SHP77 (cell line): ENCODE measurements at regions not wholly inside any gene's neighbourhood (a gene's known extent, or its start where the extent isn't known, plus 50 kb on each side); places are given as distances from the start of the nearest gene placed in this dataset.
"Not testable (repeated sequence)": the region's sequence is repeated elsewhere in the genome, so short reads cannot be mapped to it uniquely, and the experiment has no call there.

Experiments
- DNase-seq, 2 experiments: peaks; one replicate each; lab custom pipeline; 2025; lab: John Stamatoyannopoulos, UW

DNA sequence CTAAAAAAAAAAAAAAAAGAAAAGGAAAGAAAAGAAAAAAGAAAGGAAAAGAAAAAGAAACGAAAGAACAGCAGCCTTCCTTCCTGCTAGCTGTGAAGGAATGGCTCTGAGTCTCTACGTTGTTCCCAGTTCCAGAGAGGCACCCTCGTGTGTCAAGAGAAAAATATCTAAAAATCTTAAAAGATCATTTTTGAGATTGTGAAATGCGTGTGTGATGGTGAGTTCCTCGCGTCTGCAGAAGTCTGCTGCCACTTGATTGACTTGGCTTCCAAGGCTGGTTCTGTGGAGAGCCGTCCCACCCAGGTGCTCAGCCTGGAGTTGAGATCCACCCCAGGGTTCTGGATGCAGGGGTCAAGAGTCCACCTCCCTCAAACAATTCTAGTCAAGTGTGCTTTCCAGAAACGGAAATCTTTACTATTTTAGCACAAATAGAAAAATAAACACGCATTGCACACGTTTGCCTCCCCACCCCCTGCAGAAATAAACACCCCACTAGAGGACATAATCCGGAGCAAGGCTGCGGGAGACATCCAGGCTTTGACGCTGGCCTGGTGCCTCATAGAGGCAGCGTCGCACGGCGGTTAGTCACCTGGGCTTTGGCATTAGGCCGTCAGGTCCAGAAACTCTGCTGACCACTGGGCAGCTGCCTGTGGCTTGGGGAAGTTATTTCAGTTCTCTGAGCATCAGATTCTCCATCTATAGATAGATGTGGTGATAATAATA lies 265.4 kb downstream of the FAM43A start:
- no peak for DNase-seq

DNA sequence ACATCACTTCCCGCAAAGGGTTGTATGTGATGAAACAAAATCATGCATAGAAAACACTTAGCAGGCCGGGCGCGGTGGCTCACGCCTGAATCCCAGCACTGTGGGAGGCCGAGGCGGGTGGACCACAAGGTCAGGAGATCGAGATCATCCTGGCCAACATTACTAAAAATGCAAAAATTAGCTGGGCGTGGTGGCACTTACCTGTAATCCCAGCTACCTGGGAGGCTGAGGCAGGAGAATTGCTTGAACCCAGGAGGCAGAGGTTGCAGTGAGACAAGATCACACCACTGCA lies 265.9 kb downstream of the FAM43A start:
- not testable (repeated sequence) for DNase-seq

DNA sequence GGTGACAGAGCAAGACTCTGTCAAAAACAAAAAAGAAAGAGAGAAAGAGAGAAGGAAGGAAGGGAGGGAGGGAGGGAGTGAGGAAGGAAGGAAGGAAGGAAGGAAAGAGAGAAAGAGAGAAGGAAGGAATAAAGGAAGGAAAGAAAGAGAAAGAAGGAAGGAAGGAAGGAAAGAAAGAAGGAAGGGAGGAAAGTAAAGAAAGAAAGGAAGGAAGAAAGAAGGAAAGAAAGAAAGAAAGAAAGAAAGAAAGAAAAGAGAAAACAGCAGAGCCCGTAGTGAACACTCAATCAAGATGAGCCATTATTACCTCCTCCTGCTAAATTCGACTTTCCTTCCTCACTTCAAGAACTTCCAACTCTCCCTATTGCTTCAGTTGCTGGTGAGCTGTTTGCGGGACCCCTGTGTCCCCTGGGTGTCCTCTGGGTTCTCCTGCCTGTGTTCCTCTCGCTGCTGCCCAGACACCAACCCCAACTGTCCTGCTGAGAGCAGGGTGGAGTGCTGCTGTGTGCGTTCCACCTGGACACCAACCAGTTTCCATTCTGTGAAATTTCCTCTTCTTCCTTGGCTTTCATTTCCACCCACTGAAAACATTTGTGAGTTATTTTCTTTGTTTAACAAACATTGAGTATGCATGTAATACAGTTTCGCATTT lies 266.4 kb downstream of the FAM43A start:
- DNase-seq, result no peak

DNA sequence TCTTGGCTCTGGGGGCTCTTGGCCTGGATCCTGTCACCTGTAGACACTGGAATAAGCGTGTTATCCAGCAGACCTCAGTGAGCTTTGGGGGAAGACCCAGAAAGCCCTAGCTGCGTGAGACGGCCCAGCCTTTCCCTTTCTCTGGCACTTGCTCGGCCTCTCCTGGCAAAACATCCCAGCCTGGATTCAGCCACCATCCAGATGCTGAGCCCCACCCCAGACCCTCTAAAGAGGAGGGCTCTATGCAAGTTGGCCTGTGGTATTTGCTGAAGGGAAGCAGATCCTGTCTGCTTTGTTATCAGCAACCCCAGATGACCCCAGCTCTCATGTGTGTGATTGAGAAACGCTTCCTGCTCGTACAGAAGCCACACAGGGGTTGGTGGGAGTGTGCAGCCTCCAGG lies 267.2 kb downstream of the FAM43A start:
- no peak for DNase-seq

DNA sequence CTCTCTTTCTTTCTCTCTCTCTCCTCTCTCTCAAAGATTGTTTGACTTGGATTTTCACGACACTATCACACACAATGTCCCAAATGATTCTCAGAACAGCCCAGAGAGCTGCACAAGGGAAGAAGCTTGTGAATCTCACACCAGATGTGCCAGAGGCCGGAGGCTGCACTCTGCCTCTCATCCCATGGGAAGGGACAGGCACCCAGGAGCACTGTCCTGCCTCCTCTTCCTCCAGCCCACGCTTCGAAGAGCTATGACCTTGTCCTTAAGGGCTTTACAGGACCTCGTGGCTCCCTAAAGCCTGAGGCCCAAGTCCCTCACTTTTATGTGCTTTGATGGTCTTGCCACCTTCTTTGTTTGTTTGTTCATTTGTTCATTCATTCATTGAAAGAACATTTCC lies 267.6 kb downstream of the FAM43A start:
- no peak for DNase-seq

DNA sequence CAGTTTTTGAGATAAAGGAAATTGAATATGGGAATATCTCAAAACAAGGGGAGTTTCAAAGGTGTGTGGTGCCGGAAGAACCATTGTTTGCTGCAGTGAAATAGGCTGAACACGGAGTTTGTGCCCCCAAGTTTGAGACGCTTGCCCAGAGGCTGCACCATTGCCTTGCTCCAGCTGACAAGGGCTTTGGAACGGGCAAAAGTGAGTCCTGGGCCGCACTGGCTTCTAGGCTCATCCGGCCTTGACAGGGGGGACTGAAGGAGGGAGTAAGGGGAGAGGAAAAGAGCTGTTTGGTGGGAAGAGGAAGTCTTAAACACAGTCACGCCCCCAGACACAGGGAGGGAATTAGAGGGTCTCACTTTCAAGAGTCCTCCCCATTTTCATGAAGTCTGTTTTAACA lies 269.9 kb downstream of the FAM43A start:
- DNase-seq, result no peak

DNA sequence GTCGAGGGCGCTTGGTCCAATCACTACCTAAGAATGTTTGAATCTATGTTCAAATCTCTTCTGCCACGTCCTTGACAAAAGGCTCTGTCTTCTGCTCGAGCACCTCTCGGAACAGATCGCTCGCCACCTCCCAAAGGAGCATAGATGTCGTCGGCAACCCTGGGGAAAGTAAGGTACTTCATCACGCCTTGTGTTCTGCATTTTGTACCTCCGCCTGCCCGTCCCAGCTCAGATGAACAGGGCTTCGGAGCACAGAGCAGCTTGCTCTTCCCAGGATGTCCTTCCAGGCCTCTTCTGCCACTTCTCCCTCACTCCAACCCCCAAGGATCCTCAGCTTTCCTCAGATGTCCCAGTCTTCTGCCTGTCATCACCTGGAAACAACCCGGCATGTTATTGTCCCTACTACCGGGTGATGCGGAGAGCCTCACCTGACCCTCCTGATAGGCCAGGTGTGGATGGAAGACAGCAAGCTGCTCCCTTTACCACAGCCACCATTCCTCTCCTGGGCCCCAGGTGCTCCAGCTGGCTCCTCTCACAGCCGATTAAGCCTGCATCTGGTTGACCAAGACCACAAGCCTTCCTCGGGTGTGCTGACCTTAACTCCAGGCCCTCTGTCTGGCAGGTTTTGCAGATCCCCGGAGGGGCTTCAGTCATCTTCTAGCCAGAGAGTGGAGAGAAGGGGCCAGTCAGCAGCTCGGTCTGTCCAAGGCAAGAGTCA lies 270.5 kb downstream of the FAM43A start:
- no peak for DNase-seq

DNA sequence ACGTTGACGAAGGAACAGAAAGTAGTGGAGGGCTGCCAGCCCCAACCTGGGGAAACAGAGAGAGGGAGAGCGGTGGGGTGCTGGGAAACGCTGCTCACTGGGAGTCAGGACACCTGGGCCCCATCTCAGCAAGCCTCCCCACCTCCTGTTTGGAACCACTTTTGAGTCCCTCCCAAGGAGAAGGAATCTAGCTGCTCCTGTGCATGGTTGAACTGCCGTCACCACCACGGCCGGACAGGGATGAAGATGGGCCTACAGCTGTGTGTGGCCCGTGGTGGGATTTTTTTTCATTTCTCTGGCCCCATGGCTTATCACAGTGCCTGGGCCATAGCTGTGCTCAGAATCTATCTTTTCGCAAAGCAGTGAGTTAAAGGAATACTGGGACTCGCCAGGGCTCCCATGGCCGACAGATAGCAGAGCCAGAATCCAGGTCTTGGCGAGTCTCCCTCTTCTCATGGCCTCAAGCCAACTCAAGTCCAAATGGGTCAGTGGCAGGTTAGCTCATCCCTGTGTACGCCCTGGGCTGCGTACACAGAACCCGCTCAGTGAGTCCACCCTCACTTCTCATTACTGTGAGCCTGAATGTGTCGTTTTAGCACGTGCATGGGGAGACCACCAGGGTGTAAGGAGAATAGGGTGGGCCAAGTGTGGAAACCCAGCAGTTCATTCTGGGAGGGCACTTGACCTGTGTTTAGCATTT lies 271.2 kb downstream of the FAM43A start:
- DNase-seq, result no peak

DNA sequence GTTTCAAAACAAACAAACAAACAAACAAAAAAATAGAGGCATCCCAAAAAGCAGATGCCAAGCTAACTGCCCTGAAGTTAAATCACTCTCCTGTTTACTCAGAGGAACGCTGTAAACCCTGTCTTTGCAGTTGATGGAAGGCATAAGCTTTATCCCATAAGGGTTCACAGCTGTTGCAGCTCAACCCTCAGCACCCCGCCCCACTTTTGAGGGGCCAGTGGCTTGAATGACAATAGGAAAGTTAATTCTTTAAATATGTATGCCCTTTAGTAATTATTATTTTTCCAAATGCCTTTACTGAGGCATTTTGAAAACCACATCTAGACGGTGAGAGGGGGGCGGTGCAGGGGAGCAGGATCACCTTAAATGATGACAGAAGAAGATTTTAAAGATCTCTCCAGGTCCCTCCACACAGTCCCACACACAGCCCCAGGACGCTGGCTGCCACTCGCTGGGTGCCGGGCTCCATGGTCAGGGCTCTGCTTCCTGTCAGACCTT lies 272.1 kb downstream of the FAM43A start:
- no peak for DNase-seq

DNA sequence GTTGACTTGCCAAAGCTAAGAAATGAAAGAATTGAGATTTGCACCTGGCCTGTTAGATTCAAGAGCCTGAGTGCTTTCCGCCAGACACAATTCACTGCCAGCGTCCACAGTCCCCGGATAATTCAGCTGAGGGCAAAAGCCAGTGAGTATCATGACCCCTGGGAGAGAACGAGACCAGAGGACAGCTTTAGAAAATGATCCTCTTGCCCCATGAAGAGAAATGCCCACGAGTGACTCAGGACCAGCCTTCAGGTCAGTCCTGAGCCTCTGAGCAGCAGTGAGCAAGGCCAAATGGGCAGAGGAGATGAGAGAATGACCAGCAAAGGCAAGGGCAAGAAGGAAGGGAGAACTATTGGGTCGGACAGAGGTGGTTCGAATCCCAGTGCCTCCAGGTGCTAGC lies 273.5 kb downstream of the FAM43A start:
- no peak for DNase-seq

DNA sequence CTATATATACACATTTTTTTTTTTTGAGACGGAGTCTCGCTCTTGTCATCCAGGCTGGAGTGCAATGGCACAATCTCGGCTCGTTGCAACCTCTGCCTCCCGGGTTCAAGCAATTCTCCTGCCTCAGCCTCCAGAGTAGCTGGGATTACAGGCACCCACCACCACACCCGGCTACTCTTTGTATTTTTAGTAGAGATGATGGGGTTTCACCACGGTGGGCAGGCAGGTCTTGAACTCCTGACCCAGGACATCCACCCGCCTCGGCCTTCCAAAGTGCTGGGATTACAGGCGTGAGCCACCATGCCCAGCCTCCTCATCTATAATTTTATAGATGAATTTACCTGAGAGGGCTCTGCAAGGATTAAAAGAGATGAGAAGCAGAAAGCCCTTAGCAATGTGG lies 274.0 kb downstream of the FAM43A start:
- not testable (repeated sequence) for DNase-seq

DNA sequence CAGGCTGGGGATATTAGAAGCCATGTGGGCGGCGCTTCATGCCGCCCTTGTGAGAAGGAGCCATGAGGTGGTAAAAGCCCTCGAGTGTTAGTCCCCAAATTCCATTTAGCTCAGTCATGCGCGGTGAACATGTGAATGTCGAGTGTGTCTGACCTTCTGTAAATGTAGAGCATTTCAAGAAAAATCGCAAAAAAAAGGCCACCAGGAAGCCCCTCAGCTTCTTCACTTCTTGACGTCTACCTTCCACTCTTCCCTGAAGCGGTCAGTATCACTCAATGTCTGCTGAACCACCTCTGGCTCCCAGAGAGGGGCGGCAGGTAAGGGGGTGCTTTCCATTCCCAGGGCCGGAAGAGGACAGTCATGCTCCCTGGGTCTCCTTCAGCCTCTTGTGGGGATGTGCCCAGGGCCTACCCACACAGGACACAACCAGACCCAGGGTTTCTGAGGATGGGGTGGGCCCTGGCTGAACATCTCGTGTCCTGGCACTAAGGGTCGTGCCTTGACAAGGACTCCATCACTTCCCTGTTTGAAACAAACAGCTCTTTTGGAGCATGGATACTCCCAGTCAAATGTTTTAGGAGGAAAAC lies 274.9 kb downstream of the FAM43A start:
- DNase-seq, result no peak

DNA sequence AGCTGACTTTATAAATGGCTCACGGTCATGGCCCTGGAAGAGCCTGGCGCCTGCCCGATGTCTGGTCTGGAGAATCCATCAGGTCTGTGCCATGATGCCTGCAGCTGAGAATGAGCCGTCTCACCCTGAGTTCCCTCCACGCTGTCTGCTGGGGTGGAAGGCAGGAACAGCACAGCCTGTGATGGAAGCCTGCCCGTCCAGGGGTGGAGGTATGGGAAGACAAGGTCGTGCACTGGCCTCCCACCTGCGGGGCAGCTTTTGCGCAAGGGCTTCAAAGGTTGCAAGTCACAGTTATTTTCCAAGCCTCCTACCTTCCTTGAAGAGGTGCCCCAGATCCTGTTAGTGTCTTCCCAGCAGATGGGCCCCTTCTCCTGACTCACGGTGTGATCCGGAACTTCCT lies 275.5 kb downstream of the FAM43A start:
- DNase-seq, result no peak

DNA sequence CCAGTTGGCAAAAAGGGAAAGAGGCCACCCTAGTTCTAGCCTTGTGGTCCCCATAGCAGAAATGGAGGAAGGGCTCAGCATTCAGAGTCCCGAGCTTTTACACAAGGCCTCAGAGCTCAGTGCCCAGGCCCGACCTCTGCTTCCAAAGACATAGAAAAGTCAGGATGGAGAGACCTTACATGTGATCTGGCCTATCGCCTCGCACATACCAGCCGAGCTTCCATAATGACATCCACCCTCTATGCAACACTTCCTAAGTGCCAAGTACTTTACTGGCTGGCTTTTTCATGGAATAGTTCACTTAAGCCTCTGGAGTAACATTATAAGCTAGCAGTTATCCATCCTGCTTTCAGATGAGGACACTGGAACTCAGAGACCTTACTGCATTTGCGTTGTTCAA lies 275.9 kb downstream of the FAM43A start:
- DNase-seq, result no peak

DNA sequence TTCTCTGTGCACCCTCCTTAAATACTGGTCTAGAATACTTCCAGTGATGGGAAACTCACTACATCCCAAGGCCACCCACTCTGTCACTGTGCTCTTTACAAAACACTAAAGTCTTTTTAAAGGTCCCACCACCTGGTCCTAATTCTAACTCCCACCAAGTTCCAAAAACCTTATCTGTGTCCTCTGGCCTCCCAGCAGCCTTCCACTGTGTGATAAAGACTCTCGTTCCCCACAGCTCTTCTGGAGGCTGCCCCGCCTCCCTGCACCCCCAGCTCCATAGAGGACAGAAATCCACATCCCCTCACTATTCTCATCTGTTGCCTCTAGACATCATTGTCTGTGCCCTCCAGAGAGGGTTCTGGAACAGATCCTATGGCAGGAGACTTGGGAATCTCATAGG lies 276.4 kb downstream of the FAM43A start:
- DNase-seq, result no peak

DNA sequence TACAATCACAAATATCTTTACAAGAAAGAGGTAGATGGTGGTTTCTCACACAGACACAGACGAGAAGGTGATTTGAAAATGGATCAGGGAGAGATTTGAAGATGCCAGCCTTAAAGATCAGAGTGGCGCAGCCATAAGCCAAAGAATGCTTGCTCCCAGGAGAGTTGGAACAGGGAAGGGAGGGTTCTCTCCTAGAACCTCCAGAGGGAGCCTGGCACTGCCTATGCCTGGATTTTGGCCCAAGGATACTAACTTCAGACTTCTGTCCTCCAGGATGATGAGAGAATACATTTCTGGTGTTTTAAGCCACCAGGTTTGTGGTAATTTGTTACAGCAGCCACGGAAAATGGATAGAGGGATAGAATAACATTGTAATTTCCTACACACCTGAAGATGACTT lies 279.1 kb downstream of the FAM43A start:
- no peak for DNase-seq

DNA sequence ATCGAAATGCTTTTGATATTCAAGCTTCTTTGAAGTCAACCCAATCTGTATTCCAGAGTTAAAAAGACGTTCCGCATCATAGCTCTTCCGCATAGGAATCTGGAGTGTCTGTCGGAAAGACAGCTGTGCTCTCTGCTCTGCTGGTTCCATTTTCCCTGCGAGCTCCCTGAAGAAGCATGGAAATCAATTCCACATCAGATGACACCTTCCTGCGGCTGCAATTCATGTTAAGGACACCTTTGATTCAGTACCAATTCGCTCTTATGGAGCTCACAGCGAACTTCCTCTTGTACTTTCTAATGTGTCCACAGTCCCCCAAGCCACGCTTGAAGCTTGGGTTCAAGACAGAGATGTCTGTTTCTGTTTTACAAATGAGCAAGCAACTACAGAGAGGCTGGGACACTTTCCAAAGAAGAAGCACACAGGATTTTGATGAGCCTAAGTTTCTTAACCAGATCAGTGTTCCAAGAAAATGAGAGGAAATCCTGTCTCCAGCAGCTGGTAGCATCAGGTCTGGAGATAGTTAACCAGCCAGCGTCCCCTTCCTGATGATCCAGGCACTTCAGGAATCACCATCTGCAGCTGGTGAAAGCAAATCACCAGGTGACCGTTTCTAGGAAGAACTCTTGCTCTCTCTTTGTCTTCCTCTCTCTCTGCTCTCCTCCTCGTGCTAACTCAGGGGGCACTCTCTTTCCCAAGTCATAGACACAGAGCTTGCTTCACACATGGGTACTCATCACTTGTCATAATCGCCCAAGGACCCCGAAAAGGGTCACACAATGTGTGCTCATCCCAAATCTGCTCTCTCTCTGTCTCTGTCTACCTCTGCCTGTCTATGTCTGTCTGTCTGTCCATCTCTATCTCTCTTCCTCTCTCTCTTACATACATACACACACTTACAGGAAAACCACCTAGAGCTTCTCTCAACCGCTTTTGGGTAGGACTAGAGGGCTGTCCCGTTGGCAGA lies 281.8 kb downstream of the FAM43A start:
- DNase-seq, result peak in 1 of 2 experiments; percentile 4

DNA sequence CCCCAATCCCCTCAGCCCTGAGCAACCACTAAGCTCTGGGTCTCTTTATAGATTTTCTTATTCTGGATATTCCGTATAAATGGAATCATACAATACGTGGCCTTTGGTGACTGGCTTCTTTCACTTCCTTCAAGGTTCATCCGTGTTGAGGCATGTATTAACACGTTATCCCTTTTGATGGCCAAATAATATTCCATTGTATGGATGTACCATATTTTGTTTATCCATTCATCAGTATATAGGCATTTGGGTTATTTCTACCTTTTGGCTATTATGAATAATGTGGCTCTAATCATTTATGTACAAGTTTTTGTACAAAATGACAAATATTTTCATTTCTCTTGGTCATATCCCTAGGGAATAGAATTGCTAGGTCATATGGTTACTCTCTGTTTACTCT lies 284.4 kb downstream of the FAM43A start:
- DNase-seq, result no peak

DNA sequence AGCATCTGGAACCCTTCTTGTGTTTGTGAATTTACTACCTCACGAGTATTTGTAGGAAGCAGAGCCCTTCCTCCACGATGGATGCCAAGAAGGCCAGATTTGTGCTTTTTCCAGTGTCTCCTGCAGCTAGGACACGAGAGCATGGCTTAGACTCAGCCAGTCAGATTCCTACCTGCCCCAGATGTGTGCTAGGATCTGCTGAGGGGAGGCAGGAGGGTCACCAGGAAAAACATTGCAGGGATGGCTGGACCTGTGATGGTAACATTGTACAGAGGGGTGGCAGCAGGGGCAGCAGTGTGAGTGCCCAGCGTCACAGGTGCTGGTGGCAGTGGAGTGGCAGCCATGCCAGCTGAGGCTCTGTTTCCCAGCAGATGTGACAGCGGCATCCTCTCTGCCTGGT lies 285.3 kb downstream of the FAM43A start:
- no peak for DNase-seq

DNA sequence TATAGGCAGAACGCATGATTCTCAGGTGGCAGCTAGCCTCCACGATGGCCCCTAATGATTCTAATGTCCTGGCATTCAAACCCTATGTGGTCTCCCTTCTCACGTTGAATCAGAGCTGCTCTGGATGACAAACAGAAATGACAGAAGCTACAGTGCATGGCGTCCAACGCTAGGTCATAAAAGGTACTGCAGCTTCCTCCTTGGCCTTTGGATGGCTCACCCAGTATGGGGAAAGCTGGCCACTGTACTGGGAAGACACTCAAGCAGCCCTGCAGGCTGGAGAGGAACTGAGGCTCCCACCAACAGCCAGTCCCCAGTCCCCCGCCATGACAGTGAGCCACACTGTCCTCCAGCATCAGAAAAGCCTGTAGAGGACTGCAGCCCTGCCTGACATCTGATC lies 286.3 kb downstream of the FAM43A start:
- no peak for DNase-seq

DNA sequence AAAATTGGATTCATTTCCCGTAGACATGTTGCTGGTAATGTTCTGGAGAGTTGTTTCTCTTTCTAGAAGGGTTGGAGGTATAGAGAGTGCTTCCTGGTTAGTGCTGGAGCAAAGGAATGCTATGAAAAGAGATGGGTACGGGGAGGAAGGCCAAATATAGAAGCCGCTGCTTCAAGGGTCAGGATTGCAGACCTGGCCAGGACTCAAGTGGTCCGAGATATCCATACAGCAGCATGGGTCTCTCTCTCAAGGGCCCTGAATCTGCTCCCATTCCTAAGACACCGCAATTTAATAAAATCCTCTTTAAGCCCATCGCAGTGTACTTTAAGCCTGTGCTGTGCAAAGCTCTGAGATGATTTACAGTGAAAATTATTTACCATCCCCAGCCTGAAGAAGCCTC lies 287.0 kb downstream of the FAM43A start:
- no peak for DNase-seq
